HG02970 (cell line): ENCODE measurements at regions not wholly inside any gene's neighbourhood (a gene's known extent, or its start where the extent isn't known, plus 50 kb on each side); places are given as distances from the start of the nearest gene placed in this dataset.

Experiments
- ATAC-seq: cut with Tn5 transposase; IDR thresholded peaks from one replicate; pipeline ENCODE4 v1.9.1; 2021; ENCODE audit warnings: mild to moderate bottlenecking, moderate library complexity, moderate number of reproducible peaks; ENCODE audit not compliant: unreplicated experiment, low FRiP score

- no peak for ATAC-seq
Measured at GRCh38 chr18:10009321-10010144, 95.7 kb downstream of the VAPA start.

- ATAC-seq: no peak
Measured at GRCh38 chr18:10010611-10011015, 96.8 kb downstream of the VAPA start.

- ATAC-seq: no peak
Measured at GRCh38 chr18:10011061-10011460, 97.2 kb downstream of the VAPA start.

DNA sequence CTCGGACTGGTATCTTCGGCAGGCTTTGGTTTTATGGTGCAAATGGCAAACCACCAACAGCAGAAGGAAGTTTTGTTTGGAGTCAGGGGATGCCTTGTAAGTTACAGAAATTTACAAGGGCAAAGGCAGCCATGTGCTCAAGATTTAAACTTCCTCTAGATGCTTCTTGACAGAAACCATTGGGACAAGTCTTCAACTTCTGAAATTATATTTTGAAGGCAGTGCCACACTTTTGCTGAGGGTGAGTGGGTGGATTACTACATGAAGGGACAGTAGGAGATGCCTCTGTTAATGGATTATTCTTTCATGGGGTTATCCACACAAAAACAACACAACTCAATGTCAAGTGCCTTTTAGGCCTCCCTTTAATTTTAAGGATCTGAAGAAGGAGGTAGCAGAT is 97.9 kb downstream of the VAPA start:
- ATAC-seq: no peak

- no peak for ATAC-seq
Measured at GRCh38 chr18:10012526-10012925, 98.7 kb downstream of the VAPA start.

- no peak for ATAC-seq
Measured at GRCh38 chr18:10013621-10014543, 100.1 kb downstream of the VAPA start.

DNA sequence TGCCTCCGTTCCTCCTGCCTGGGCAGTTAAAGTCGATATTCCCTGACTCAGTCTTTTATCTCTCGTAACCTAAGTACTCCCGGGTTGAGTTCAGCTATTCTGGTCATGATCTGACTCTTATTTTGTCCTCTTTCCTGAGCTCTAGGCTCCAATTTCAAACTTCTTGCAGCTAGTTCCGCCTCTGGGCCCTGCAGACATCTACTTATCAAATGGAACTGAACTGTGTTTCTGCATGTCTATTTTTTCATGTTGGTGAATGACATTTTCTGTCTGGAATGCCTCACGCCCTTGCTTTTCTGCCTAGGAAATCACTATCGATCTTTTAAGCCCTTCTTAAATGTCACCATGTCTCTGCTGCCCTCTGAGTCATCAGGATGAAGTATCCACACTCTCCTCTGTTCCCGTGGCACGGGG is 101.5 kb downstream of the VAPA start:
- no peak for ATAC-seq

- no peak for ATAC-seq
Measured at GRCh38 chr18:10015941-10016819, 102.4 kb downstream of the VAPA start.

DNA sequence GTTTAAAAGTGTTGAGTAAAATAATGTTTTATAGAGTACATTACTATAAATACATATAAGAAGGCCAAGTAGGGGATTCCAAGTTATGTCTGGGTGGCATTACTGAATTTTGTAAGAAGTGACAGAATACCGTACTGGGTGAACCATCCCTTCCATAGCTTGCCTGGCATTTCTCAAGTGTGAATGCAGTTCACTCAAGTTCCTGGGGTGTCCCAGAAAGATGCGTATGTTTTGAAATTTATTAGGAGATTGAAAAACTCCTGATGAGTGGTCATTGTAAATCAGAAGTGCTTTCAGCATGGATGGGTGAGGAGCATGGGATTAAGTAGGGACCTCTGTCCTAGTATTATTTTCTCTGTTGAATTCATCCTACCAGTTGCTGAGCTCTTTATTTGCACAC is 103.2 kb downstream of the VAPA start:
- no peak for ATAC-seq

- no peak for ATAC-seq
Measured at GRCh38 chr18:10018289-10018688, 104.5 kb downstream of the VAPA start.

DNA sequence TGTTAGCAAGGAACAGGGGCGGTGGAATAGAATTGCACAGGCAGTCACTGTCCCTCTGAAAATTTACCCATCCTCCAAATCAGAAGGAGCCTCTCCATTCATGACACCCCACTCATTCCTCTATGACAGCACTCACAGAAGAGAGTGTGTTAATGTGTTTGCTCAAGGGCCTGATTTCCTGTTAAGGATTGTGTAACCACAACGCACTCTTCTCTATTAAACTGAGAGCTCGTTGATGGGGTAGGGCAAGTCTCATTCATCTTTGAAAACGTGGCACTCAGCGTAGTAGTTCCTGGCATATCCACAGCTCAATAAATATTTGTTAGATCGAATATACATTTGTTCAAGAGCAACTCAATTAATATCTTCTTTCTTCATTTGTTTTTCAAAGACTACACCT is 106.4 kb downstream of the VAPA start:
- ATAC-seq: no peak

GRCh38 chr18:10022365-10022764 is 108.5 kb downstream of the VAPA start:
- no peak for ATAC-seq

DNA sequence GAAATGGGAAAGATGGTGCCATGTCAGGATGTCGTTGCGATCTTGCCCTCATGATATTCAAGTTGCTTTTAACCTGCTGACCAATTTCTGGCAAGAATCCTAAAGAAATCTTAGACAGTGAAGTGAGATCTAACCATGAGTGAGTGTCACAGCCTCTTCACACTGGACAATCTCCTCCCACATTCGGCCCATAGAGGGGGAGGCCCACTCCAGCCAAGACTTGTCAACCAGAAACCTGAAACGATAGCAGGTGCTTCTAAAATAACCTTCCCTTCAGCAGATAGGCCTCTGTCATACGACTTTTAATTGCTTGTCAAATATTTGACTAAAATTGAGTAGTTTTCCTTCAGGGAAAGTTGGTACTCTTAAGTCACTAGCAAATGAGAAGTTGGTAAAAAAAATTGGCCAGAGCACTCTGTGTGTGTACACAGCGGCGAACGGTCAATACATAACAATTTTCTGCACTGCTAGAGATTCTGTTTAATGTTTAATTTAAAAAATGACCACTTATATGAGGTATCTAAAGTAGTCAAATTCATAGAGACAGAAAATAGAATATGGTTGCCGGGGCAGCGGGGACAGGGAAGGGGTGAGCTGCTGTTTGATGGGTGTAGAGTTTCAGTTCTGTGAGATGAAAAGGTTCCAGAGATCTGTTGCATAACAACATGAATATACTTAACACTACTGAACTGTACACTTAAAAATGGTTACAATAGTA is 110.2 kb downstream of the VAPA start:
- ATAC-seq: no peak

GRCh38 chr18:10025711-10026670 is 112.2 kb downstream of the VAPA start:
- ATAC-seq: no peak

- no peak for ATAC-seq
Measured at GRCh38 chr18:10027031-10027430, 113.2 kb downstream of the VAPA start.

- no peak for ATAC-seq
Measured at GRCh38 chr18:10027461-10027860, 113.6 kb downstream of the VAPA start.

DNA sequence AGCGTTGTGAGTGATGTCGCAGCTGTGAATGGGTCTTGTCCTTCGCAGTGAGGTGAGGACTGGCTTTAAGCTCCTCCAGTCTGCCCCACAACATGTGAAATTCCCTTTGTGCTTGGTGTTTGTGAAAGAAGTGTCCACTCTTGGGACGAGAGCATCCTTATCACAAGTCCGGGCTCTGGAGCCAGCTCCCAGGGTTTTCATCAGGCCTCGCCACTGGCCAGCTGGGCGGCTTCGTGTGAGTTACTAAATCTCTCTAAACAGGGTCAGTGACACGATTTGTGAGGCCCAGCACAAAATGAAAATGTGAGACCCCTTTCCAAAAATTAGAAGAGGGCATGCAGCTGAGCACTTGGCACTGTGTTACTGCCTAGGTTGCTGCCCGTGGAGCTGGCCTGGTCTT is 115.9 kb downstream of the VAPA start:
- ATAC-seq: no peak

DNA sequence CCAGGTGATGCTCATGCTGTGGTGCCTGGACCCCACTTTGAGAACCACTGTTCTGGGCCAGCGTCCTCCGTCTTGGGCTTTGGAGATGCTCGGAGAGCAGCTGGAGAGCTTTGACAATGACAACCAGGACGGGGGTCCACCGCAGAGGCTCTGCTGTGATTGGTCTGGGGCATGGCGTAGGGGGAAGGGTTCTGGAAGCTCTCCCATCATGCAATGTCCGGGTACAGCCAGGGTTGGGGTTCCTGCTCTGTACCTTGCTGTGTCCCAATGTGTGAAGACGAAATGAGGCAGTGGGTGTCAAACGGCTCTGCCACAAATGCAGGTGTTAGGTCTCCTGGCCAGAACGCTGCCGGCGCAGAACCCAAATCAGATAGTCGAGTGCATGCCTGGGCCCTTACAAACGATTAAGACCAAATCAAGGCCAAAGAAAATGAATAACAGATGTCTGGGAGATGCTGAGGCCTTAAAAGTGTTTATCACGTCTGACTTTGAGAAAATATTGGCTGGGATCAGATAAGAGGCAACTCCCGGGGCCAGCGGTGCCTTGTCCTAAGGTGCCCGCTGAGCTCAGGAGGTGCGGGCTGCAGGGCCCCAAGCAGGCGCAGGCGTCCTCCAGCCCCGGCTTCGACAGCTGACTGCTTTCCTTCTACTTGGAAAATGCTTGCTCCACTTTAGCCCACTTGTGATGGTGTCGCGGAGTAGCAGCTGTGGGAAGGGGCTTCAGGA is 117.2 kb downstream of the VAPA start:
- ATAC-seq: no peak
